Gastrocnemius medialis (tissue), 4 donors: ENCODE measurements at regions not wholly inside any gene's neighbourhood (a gene's known extent, or its start where the extent isn't known, plus 50 kb on each side); places are given as distances from the start of the nearest gene placed in this dataset.

Experiments
- ATAC-seq, 2 donors: fragments of 150-250 bp; one replicate each; pipeline ENCODE4 v1.9.1; 2016
- DNase-seq, 2 donors: peaks; one replicate each; pipeline ENCODE4 v3.0.0-alpha.2; 2019
- H3K27ac ChIP-seq, 4 donors: fragments of 200-600 bp; sonication (generic); 1 replicate in 1 of 4; 2 replicates in 3 of 4; pipeline ENCODE4 v1.5.1; 2016 to 2018; ENCODE audit warnings: mild to moderate bottlenecking in 2 of 4, moderate library complexity in 1 of 4
- H3K27me3 ChIP-seq, 3 donors: fragments of 200-600 bp; sonication (generic) in 2 of 3; 1 replicate in 1 of 3; 2 replicates in 2 of 3; pipeline versions ENCODE4 v1.5.1 to v1.6.0; 2016 to 2019; ENCODE audit warnings: mild to moderate bottlenecking in 1 of 3, moderate library complexity in 1 of 3
- H3K36me3 ChIP-seq, 2 donors: fragments of 200-600 bp; sonication (generic) in 1 of 2; one replicate each; pipeline ENCODE4 v1.5.1; 2017 to 2018
- H3K4me1 ChIP-seq, 2 donors: fragments of 200-600 bp; sonication (generic) in 1 of 2; one replicate each; pipeline ENCODE4 v1.5.1; 2016 to 2017; ENCODE audit warnings: mild to moderate bottlenecking in 2 of 2
- H3K4me3 ChIP-seq, 4 donors: fragments of 200-600 bp; sonication (generic) in 3 of 4; 1 replicate in 1 of 4; 2 replicates in 3 of 4; pipeline ENCODE4 v1.5.1; 2016 to 2019; ENCODE audit warnings: mild to moderate bottlenecking in 2 of 4
- H3K9me3 ChIP-seq, 3 donors: fragments of 200-600 bp; sonication (generic) in 2 of 3; 1 replicate in 1 of 3; 2 replicates in 2 of 3; pipeline ENCODE4 v1.5.1; 2016 to 2019
- POLR2A ChIP-seq, 2 donors: fragments of 450-650 bp; IDR thresholded peaks; one replicate each; pipeline ENCODE4 v1.6.1; 2017; ENCODE audit warnings: antibody characterized with exemption in 2 of 2, mild to moderate bottlenecking in 2 of 2, moderate library complexity in 2 of 2
- in situ Hi-C, 4 donors: fragments of 200-750 bp; cut with MboI; loops; one replicate each; pipeline versions ENCODE4 v1.15.0 to v1.8.0; 2017; ENCODE audit warnings: low sequenced_read_pairs in 4 of 4
- intact Hi-C: fragments of 100-400 bp; cut with DNase I; formaldehyde crosslinking; loops from one replicate; pipeline ENCODE4 v1.15.1; 2023; ENCODE audit warnings: low total_unique reads
- TF ChIP-seq, protein P1 (sequence below), 5 experiments: fragments of 450-650 bp in 3 of 5; fragments of 200-600 bp in 2 of 5; sonication (generic) in 2 of 5; IDR thresholded peaks in 4 of 5; conservative IDR thresholded peaks in 1 of 5; 1 replicate in 4 of 5; 2 replicates in 1 of 5; pipeline ENCODE4 v1.5.1; 2016 to 2019; ENCODE audit warnings: antibody characterized with exemption in 5 of 5, mild to moderate bottlenecking in 3 of 5, moderate library complexity in 3 of 5

DNA sequence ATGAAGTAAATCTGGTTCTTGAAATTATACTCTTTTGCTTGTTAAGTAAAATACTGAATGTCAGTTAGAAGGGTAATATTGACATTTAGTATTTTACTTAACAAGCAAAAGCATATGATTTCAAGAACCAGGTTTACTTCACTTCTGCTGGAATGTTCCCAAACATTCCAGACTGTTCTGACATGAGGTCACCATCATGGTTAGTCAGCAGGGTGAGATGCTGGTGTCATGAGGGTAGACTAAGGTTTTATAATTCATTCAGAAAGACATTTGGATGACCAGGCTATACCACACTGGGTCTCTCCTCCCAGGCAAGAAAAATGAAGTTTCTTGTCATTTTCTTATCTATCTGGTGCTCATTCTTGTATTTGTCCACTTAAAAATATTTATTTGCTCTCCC, 414.4 kb upstream of the MMS22L start:
- Histone ChIP-seq H3K9me3 (no peaks in the 10 kb centered on the region), H3K27ac (no peak overlapping the region), H3K4me1 (no peaks in the 10 kb centered on the region), H3K36me3 (no peaks in the 10 kb centered on the region), H3K4me3 (no peak overlapping the region), H3K27me3 (no peaks in the 10 kb centered on the region)
- TF ChIP-seq, protein P1, sequence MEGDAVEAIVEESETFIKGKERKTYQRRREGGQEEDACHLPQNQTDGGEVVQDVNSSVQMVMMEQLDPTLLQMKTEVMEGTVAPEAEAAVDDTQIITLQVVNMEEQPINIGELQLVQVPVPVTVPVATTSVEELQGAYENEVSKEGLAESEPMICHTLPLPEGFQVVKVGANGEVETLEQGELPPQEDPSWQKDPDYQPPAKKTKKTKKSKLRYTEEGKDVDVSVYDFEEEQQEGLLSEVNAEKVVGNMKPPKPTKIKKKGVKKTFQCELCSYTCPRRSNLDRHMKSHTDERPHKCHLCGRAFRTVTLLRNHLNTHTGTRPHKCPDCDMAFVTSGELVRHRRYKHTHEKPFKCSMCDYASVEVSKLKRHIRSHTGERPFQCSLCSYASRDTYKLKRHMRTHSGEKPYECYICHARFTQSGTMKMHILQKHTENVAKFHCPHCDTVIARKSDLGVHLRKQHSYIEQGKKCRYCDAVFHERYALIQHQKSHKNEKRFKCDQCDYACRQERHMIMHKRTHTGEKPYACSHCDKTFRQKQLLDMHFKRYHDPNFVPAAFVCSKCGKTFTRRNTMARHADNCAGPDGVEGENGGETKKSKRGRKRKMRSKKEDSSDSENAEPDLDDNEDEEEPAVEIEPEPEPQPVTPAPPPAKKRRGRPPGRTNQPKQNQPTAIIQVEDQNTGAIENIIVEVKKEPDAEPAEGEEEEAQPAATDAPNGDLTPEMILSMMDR (IDR thresholded peaks at IDR 0.05 in 4 of 5, conservative IDR thresholded peaks at IDR 0.05 in 1 of 5): no peak
- no peak for TF ChIP-seq POLR2A (IDR thresholded peaks at IDR 0.05)
- DNase-seq (no peak), ATAC-seq (no peak)
- in situ Hi-C loops (no loop called here), intact Hi-C loops (no loop called here)

DNA sequence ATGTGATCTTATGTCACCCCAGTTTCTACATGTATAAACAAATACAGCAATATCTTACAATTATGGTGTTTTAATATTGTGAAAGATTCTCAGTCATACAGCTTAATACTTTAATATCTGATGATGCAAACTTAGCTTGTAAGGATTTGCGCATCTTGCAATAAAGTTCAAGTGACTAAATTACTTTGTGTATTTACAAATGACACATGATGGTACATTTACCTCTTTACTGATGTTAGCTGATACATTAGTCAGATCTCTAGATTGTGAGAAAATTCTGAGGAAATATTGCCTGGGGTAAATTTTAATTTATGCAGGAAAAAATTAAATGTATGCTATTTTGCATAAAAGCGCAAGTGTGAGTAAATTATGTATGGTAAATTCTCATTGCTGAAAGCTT, 418.8 kb upstream of the MMS22L start:
- in situ Hi-C loops: no loop called here
- no peak for DNase-seq

DNA sequence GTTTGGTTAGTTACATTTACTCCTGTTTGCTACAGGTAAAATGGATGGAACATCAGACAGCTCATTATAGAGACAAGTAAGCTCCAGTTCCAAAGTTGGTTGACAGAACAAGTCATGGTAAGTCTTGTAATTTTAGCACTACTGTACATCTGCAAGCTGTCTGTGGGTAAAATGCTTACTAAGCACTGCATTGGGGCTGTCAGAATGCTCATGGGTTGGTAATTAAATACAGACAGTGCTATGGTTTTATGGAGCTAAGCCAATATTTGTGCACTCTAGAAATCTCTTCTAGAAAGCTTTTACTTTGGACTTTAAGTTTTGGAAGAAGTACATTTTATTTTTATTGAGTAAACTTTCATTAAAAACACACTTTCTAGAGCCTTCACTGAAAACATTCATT, 419.2 kb upstream of the MMS22L start:
- Histone ChIP-seq H3K27me3 (no peaks in the 10 kb centered on the region), H3K4me1 (no peaks in the 10 kb centered on the region), H3K9me3 (no peaks in the 10 kb centered on the region), H3K4me3 (no peak overlapping the region), H3K36me3 (no peaks in the 10 kb centered on the region), H3K27ac (no peak overlapping the region)
- DNase-seq (no peak), ATAC-seq (no peak)
- in situ Hi-C loops (no loop called here), intact Hi-C loops (no loop called here)
- TF ChIP-seq, protein P1 (IDR thresholded peaks at IDR 0.05 in 4 of 5, conservative IDR thresholded peaks at IDR 0.05 in 1 of 5): no peak
- TF ChIP-seq POLR2A (IDR thresholded peaks at IDR 0.05): no peak

More for the DNA sequence above, 418.8 kb upstream of the MMS22L start:
- intact Hi-C loops: no loop called here
- Histone ChIP-seq H3K27me3 (no peaks in the 10 kb centered on the region), H3K4me1 (no peaks in the 10 kb centered on the region), H3K27ac (no peak overlapping the region), H3K9me3 (no peaks in the 10 kb centered on the region), H3K4me3 (no peak overlapping the region), H3K36me3 (no peaks in the 10 kb centered on the region)
- TF ChIP-seq, protein P1 (IDR thresholded peaks at IDR 0.05 in 4 of 5, conservative IDR thresholded peaks at IDR 0.05 in 1 of 5): no peak
- TF ChIP-seq POLR2A (IDR thresholded peaks at IDR 0.05): no peak
- no peak for ATAC-seq

DNA sequence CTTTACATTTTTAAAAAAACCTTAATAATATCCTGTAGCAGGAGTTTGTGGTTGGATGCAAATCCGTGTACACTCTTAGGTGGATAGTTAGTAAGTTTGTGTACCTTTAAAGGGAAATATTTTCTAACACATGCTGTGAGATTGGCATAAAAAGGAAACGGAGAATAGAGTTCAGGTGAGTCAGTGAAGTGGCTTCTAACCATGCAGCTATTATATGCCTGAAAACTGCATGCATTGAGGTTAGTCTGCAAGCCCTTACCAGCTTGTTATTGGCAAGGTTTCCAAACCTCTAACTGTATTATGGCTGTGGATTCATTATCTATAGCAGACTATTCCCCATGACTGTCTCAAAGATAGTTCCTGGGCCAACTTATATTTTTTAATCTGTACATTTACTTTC, 420.6 kb upstream of the MMS22L start:
- no peak for DNase-seq
- Histone ChIP-seq H3K27ac (no peak overlapping the region), H3K4me3 (no peak overlapping the region), H3K4me1 (no peaks in the 10 kb centered on the region), H3K36me3 (no peaks in the 10 kb centered on the region), H3K27me3 (no peaks in the 10 kb centered on the region), H3K9me3 (no peaks in the 10 kb centered on the region)
- intact Hi-C loops: no loop called here
- no peak for TF ChIP-seq POLR2A (IDR thresholded peaks at IDR 0.05)
- TF ChIP-seq, protein P1 (IDR thresholded peaks at IDR 0.05 in 4 of 5, conservative IDR thresholded peaks at IDR 0.05 in 1 of 5): no peak
- in situ Hi-C loops: no loop called here
- no peak for ATAC-seq

DNA sequence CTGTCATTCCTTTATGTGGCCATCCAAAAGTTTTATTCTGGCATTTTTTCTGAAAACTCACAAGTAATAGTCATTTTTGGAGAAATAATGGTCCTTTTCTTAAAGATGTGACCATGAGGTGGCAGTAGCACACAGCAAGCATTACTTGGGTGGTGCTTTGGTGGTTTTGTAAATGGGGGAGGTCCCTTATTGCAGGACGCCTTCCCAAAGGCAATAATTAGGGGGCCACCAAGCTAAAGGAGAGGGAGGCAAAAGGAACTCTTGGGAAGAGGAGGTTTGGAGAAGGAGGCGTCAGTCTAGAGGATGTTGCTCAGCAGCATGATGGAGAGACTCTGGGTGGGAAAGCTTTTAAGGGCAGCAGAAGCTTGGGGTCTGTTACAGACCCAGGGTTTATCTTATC, 422.6 kb upstream of the MMS22L start:
- intact Hi-C loops: no loop called here
- in situ Hi-C loops: no loop called here
- Histone ChIP-seq H3K27me3 (no peaks in the 10 kb centered on the region), H3K9me3 (no peaks in the 10 kb centered on the region), H3K4me1 (no peaks in the 10 kb centered on the region), H3K27ac (no peak overlapping the region), H3K36me3 (no peaks in the 10 kb centered on the region), H3K4me3 (no peak overlapping the region)
- TF ChIP-seq, protein P1 (IDR thresholded peaks at IDR 0.05 in 4 of 5, conservative IDR thresholded peaks at IDR 0.05 in 1 of 5): no peak
- no peak for TF ChIP-seq POLR2A (IDR thresholded peaks at IDR 0.05)
- DNase-seq (no peak), ATAC-seq (no peak)
